ENCODE measurements at regions not wholly inside any gene's neighbourhood (a gene's known extent, or its start where the extent isn't known, plus 50 kb on each side); places are given as distances from the start of the nearest gene placed in this dataset.

GRCh38 chr15:94887391-94887790 is 656.0 kb downstream of the MCTP2 start:
- Histone ChIP-seq H3K14ac (ENCODE audit: insufficient read length) (no peak overlapping the region), H3K4me2 (ENCODE audit: insufficient read depth in 1 of 2, low read depth in 2 of 2, low read length in 2 of 2) (no peak overlapping the region), H3K4me3 (ENCODE audit: extremely low read depth in 1 of 4, insufficient read depth in 2 of 4, low read depth in 3 of 4, low read length in 4 of 4) (no peak overlapping the region), H3K56ac (replicated peaks; ENCODE audit: insufficient read length, low read depth, low read length) (no peak overlapping the region), H4K91ac (replicated peaks; ENCODE audit: insufficient read length, low read length) (no peak overlapping the region), H3K27me3 (replicated peaks in 1 of 4; ENCODE audit: control insufficient read depth in 3 of 4, extremely low read depth in 1 of 4, insufficient read depth in 3 of 4, low read length in 3 of 4) (no peaks in the 10 kb centered on the region), H3K4me1 (replicated peaks in 1 of 4; ENCODE audit: control insufficient read depth in 3 of 4, insufficient read depth in 4 of 4, low read length in 3 of 4) (no peaks in the 10 kb centered on the region), H2BK120ac (replicated peaks; ENCODE audit: low read depth, low read length) (no peak overlapping the region), H3K9me3 (ENCODE audit: insufficient read depth in 2 of 2, low read depth in 1 of 2, low read length in 1 of 2) (peaks cover under 1 to 7% of the 10 kb centered on the region in 2 experiments; a peak in 1 of 4 replicates), H2BK12ac (ENCODE audit: low read depth, low read length) (no peak overlapping the region), H2AK5ac (ENCODE audit: low read depth, low read length) (no peak overlapping the region), H3K23ac (ENCODE audit: insufficient read length) (no peak overlapping the region), H3K4ac (replicated peaks; ENCODE audit: insufficient read length, low read depth, low read length) (no peak overlapping the region), H2BK15ac (ENCODE audit: low read length) (no peak overlapping the region), H4K20me1 (replicated peaks in 1 of 2; ENCODE audit: control insufficient read depth in 1 of 2, insufficient read depth in 2 of 2, low read length in 2 of 2) (no peaks in the 10 kb centered on the region), H3K79me2 (ENCODE audit: control insufficient read depth in 1 of 2, insufficient read depth in 2 of 2, low read length in 2 of 2) (no peaks in the 10 kb centered on the region), H2BK20ac (ENCODE audit: low read length) (no peak overlapping the region), H4K5ac (ENCODE audit: insufficient read length, low read depth, low read length) (no peak overlapping the region), H4K8ac (ENCODE audit: extremely low read depth, insufficient read depth, low read length) (no peak overlapping the region), H2AFZ (ENCODE audit: low read length) (no peak overlapping the region), H2BK5ac (ENCODE audit: low read depth, low read length) (no peak overlapping the region), H3K9ac (replicated peaks in 1 of 4; ENCODE audit: extremely low read depth in 1 of 4, low read depth in 3 of 4, low read length in 3 of 4) (no peak overlapping the region), H3K27ac (ENCODE audit: low read depth, low read length) (no peak overlapping the region), H3K23me2 (ENCODE audit: low read depth, low read length) (no peaks in the 10 kb centered on the region), H3K79me1 (ENCODE audit: low read depth, low read length) (no peaks in the 10 kb centered on the region), H3K36me3 (ENCODE audit: control insufficient read depth in 2 of 4, insufficient read depth in 4 of 4, low read length in 3 of 4) (no peaks in the 10 kb centered on the region), H3K18ac (ENCODE audit: extremely low read depth, low read length) (no peak overlapping the region)
- FAIRE-seq (no peak), DNase-seq (ENCODE audit: low read depth in 1 of 2, low spot score in 2 of 2) (no peak)
- ChIA-PET POLR2A (ENCODE audit: partially characterized antibody) (no interaction called here), CTCF (ENCODE audit: partially characterized antibody) (no interaction called here)
- TF ChIP-seq POLR2AphosphoS5 (IDR thresholded peaks at IDR 0.05; ENCODE audit: low read depth, low read length), result no peak
- TF ChIP-seq NANOG (IDR thresholded peaks at IDR 0.05; ENCODE audit: insufficient read depth, low read depth, low read length, poor library complexity, severe bottlenecking), result no peak
- no peak for TF ChIP-seq HDAC2 (IDR thresholded peaks at IDR 0.05; ENCODE audit: borderline replicate concordance in 1 of 2, low read depth in 2 of 2, low read length in 2 of 2)
- TF ChIP-seq KDM5A (IDR thresholded peaks at IDR 0.05; ENCODE audit: low read length), result no peak
- no peak for TF ChIP-seq EZH2 (IDR thresholded peaks at IDR 0.05; ENCODE audit: low read depth, low read length, severe bottlenecking)

Measured in H1 (cell line).